HuH-7.5 (cell line): ENCODE measurements at regions not wholly inside any gene's neighbourhood (a gene's known extent, or its start where the extent isn't known, plus 50 kb on each side); places are given as distances from the start of the nearest gene placed in this dataset.
"Not testable (repeated sequence)": the region's sequence is repeated elsewhere in the genome, so short reads cannot be mapped to it uniquely, and the experiment has no call there.

Source experiments
- DNase-seq: peaks from one replicate; pipeline ENCODE4 v3.0.0; 2011; ENCODE audit warnings: low spot score

DNA sequence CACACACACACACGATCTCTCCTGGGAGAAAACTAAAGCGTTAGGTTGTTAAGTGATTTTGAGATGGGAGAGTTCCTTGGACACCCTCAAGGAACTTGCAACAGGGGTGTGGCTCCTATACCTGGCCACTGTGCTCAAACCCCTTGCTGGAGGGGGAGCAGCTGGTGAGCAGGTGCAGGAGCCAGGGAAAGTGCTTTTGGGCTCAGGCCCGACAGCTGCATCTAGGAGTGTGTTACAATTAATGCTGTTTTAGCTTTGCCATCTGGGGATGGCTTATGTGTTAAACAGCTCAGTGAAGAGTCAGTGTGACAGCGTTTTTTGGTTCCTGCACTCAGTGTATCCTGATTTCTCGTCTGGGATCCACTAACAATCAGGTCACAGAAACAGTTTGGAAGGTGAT lies 510.8 kb downstream of the TRIB2 start:
- DNase-seq, result no peak

- no peak for DNase-seq
These were observed 513.5 kb downstream of the TRIB2 start for GRCh38 chr2:13230221-13230620.

GRCh38 chr2:13240061-13240460 lies 523.3 kb downstream of the TRIB2 start:
- DNase-seq, result no peak

GRCh38 chr2:13240789-13241487 lies 524.2 kb downstream of the TRIB2 start:
- DNase-seq, result no peak

- no peak for DNase-seq
These were observed 535.9 kb downstream of the TRIB2 start for GRCh38 chr2:13252615-13253014.

DNA sequence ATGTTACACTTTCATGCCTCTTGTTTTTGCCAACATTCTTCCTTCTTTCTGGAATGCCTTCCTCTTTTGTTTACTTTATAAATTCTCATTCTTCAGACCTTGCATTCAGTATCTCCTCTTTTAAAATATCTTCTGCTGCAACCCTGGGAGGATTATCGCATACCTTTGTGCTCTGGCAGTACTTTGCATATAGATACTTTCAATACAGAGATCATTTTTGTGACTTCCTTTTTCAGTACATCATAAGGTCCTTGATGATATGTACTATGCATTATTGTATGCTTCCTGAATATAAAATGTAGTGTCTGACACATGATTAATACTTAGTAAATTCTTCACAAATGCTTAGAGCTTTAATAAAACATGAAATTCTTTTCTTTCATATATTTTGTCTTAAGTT lies 538.7 kb downstream of the TRIB2 start:
- DNase-seq, result no peak

DNA sequence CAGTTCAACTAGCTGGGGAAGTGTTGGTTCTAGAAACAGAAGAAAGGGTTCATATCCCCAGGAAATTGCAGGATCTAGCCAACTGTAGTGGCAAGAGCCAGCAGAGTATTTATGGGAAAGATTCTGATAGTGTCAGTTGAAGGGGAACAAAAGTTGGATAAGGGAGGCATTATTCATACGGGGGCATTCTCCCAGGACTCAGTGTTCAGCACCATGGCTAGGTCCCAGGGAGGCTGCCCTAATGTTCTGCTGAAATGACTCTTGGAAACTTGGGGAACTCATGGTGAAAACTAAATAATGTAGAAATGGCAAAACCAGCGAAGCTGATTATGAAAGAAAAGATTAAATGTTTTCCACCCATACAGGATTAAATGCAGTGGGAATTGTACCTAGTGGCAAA lies 543.7 kb downstream of the TRIB2 start:
- DNase-seq, result no peak

- DNase-seq, result no peak
These were observed 549.4 kb downstream of the TRIB2 start for GRCh38 chr2:13266166-13266565.

- no peak for DNase-seq
These were observed 568.0 kb downstream of the TRIB2 start for GRCh38 chr2:13284688-13285087.

GRCh38 chr2:13289310-13289709 lies 572.6 kb downstream of the TRIB2 start:
- DNase-seq, result no peak

- not testable (repeated sequence) for DNase-seq
These were observed 591.7 kb downstream of the TRIB2 start for GRCh38 chr2:13308478-13308805.

- no peak for DNase-seq
These were observed 592.3 kb downstream of the TRIB2 start for GRCh38 chr2:13308989-13309388.

DNA sequence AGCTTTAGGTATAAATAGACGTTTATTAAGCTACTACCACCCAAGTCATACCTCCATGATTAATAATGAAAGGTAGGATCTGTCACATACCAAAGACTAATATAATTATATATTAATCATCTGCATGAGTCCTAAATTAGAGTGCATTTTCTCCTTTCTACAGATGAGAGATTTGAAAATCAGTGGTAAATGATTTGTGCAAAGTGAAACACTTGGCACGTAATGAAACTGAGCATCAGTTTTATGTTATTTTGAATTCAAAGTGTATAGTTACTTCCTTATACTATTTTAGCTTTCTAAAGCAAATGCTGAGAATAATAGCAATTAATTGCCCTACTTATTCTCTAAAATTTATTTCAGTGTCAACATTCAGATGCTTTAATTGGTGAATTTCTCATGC lies 615.3 kb downstream of the TRIB2 start:
- no peak for DNase-seq

GRCh38 chr2:13334071-13334470 lies 617.3 kb downstream of the TRIB2 start:
- DNase-seq, result not testable (repeated sequence)

DNA sequence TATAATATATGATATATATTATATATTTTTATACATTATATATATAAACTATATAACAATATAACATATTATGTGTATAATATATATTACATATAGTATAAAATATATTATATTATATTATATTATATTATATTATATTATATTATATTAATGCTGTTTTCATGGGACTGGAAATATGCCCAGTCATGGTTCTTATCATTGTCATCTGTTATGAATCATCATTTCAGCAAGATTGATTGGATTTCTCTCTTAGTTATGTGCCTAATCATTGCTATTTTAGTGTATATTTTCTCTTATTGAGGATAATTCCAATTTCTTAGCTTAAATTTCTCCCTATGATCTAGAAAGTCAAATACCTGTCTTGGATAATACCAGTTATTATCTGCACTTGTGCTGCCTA lies 617.8 kb downstream of the TRIB2 start:
- DNase-seq, result no peak

- DNase-seq, result no peak
These were observed 619.3 kb downstream of the TRIB2 start for GRCh38 chr2:13335862-13336535.

- DNase-seq, result no peak
These were observed 634.3 kb downstream of the TRIB2 start for GRCh38 chr2:13351068-13351467.

DNA sequence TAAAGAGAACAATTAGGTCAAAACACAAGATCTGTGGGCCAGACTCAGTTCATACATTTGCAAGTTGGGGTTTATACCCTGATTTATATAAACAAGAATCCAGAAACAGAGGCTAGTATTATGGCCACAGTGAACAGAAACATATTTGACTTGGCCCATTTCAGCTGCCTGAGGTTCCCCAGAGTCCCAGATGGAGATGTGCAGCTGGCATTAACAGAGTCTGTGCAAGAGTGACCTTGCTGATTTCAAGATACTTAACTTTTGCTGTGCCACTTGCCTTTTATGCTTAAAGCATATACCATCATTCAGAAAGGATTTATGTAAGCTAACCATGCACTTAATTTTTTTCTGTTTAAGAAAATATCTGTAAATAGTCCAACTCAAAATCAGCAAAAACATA lies 636.3 kb downstream of the TRIB2 start:
- DNase-seq, result no peak

DNA sequence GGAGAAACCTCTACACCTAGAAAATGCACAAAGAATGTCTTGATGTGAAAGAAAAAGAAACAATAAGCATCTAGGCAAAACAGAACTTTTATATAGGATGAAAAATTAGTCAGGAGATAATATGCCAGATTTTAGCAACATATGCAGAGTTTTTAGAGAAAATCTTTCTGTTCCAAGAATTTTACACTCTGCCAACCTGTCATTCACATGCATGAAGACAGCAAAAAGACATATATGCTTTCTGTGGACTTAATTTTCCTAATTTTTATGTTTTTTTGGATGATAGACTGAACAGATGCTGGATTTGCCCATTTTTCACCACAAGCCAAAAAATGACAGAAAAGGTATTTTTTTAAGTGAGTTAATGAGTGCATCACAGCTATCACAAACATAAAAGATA lies 637.3 kb downstream of the TRIB2 start:
- no peak for DNase-seq

GRCh38 chr2:13381928-13382327 lies 665.2 kb downstream of the TRIB2 start:
- DNase-seq, result not testable (repeated sequence)

DNA sequence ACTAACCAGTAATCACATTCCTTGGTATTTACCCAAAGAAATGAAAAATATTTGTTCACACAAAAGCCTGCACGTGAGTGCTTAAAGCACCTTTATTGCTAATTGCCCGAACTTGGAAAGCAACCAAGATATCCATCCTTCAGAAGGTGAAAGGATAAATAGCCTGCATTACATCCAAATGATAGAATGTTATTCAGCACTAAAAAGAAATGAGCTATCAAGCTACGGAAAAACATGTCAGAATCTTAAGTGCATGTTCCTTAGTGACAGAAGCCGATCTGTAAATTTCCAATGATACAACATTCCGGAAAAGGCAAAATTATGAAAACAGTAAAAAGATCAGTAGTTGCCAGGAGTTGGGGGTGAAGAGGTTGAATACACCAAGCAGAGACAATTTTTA lies 672.4 kb downstream of the TRIB2 start:
- not testable (repeated sequence) for DNase-seq

DNA sequence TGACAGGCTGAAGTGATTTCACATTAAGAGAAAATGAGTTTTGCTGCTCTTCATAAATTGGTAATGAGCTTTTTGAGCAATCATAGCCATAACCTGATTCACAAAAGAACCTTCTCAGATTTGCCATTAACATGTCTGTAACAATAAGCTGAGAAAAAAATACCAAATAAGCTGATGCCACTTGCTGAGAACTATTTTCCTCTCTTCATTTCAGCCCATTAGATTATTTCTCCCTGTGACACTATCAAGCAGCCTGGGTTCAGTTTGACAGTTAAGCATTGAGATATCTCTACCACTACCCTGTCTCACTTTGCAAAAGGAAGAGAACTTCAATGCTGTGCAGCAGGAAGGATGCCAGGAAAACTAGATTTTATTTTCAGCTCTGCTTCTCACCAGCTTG lies 673.9 kb downstream of the TRIB2 start:
- no peak for DNase-seq

DNA sequence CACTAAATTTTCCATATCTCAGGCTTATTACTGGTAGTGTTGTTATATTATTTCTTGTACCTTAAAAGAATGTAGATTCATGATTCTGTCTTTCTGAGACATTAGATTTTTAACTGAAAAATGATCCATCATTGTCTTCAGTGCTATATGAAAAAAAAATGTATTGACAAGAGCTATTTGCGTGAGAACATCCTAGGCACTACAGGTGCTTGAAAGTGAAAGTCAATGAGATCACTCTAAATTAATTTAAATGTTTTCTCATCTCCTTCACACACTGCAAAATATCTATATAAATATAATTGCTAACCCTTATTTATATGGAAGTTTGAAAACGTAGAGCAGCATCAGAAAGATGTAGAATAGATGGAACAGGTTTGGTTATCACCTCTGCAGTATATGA lies 684.6 kb downstream of the TRIB2 start:
- no peak for DNase-seq

DNA sequence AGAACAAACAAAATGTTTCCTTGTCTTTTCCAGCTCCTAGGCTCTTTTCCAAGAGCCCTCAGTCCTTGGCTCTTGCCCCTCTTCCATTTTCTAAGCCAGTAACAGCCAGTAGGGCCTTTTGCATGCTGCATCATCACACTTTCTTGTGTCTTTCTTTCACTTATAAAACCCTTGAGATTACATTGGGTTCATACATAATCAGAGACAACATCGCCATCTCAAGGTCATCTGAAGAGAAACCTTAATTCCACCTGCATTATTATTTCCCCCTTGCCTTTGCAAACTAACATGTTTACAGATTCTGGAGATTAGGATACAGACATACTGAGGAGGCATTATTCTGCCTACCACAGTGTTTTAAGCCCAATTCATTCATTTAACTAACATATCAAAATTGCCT lies 697.3 kb downstream of the TRIB2 start:
- no peak for DNase-seq
